ENCODE measurements at regions not wholly inside any gene's neighbourhood (a gene's known extent, or its start where the extent isn't known, plus 50 kb on each side); places are given as distances from the start of the nearest gene placed in this dataset.
"Not testable (repeated sequence)": the region's sequence is repeated elsewhere in the genome, so short reads cannot be mapped to it uniquely, and the experiment has no call there.

GRCh38 chr3:74134831-74135230 lies 479.6 kb downstream of the CNTN3 start:
- no peak for DNase-seq (ENCODE audit: low read depth)
- no peaks in the 10 kb centered on the region for H3K36me3 ChIP-seq (ENCODE audit: control insufficient read depth, insufficient read depth, low read length, severe bottlenecking)
- H3K4me3 ChIP-seq (ENCODE audit: low read length), result no peak overlapping the region
- no peaks in the 10 kb centered on the region for H3K27me3 ChIP-seq (replicated peaks; ENCODE audit: control insufficient read depth, insufficient read depth, low read length)
- H3K9ac ChIP-seq (ENCODE audit: low read length), result no peak overlapping the region
- peaks cover 9% of the 10 kb centered on the region for H3K9me3 ChIP-seq (ENCODE audit: control insufficient read depth, low read length)
- peaks cover 10% of the 10 kb centered on the region for H3K4me1 ChIP-seq (ENCODE audit: control insufficient read depth, insufficient read depth, low read length)

GRCh38 chr3:74131546-74132328 lies 482.7 kb downstream of the CNTN3 start:
- not testable (repeated sequence) for H3K9ac ChIP-seq (ENCODE audit: low read length); H3K36me3 ChIP-seq (ENCODE audit: control insufficient read depth, insufficient read depth, low read length, severe bottlenecking); H3K4me1 ChIP-seq (ENCODE audit: control insufficient read depth, insufficient read depth, low read length); H3K27me3 ChIP-seq (replicated peaks; ENCODE audit: control insufficient read depth, insufficient read depth, low read length); H3K9me3 ChIP-seq (ENCODE audit: control insufficient read depth, low read length); H3K4me3 ChIP-seq (ENCODE audit: low read length); DNase-seq (ENCODE audit: low read depth)

GRCh38 chr3:74129611-74130010 lies 484.8 kb downstream of the CNTN3 start:
- no peak overlapping the region for H3K9ac ChIP-seq (ENCODE audit: low read length)
- H3K4me3 ChIP-seq (ENCODE audit: low read length), result no peak overlapping the region
- DNase-seq (ENCODE audit: low read depth), result no peak
- H3K27me3 ChIP-seq (replicated peaks; ENCODE audit: control insufficient read depth, insufficient read depth, low read length), result no peaks in the 10 kb centered on the region
- no peaks in the 10 kb centered on the region for H3K4me1 ChIP-seq (ENCODE audit: control insufficient read depth, insufficient read depth, low read length)
- peaks cover 9% of the 10 kb centered on the region for H3K9me3 ChIP-seq (ENCODE audit: control insufficient read depth, low read length)
- H3K36me3 ChIP-seq (ENCODE audit: control insufficient read depth, insufficient read depth, low read length, severe bottlenecking), result no peaks in the 10 kb centered on the region

GRCh38 chr3:74129056-74129455 lies 485.4 kb downstream of the CNTN3 start:
- Histone ChIP-seq H3K9me3 (ENCODE audit: control insufficient read depth, low read length) (peaks cover 9% of the 10 kb centered on the region), H3K9ac (ENCODE audit: low read length) (no peak overlapping the region), H3K4me3 (ENCODE audit: low read length) (no peak overlapping the region), H3K4me1 (ENCODE audit: control insufficient read depth, insufficient read depth, low read length) (no peaks in the 10 kb centered on the region), H3K27me3 (replicated peaks; ENCODE audit: control insufficient read depth, insufficient read depth, low read length) (no peaks in the 10 kb centered on the region), H3K36me3 (ENCODE audit: control insufficient read depth, insufficient read depth, low read length, severe bottlenecking) (no peaks in the 10 kb centered on the region)
- DNase-seq (ENCODE audit: low read depth), result no peak

- Histone ChIP-seq H3K4me3 (ENCODE audit: low read length) (no peak overlapping the region), H3K4me1 (ENCODE audit: control insufficient read depth, insufficient read depth, low read length) (no peaks in the 10 kb centered on the region), H3K9ac (ENCODE audit: low read length) (no peak overlapping the region), H3K9me3 (ENCODE audit: control insufficient read depth, low read length) (peaks cover 9% of the 10 kb centered on the region), H3K27me3 (replicated peaks; ENCODE audit: control insufficient read depth, insufficient read depth, low read length) (no peaks in the 10 kb centered on the region), H3K36me3 (ENCODE audit: control insufficient read depth, insufficient read depth, low read length, severe bottlenecking) (no peaks in the 10 kb centered on the region)
- DNase-seq (ENCODE audit: low read depth), result no peak
Measured at GRCh38 chr3:74127256-74127655, 487.2 kb downstream of the CNTN3 start.

GRCh38 chr3:74124782-74125181 lies 489.7 kb downstream of the CNTN3 start:
- Histone ChIP-seq H3K9me3 (ENCODE audit: control insufficient read depth, low read length) (no peaks in the 10 kb centered on the region), H3K4me3 (ENCODE audit: low read length) (no peak overlapping the region), H3K9ac (ENCODE audit: low read length) (no peak overlapping the region)

GRCh38 chr3:74122281-74122680 lies 492.2 kb downstream of the CNTN3 start:
- no peaks in the 10 kb centered on the region for H3K27me3 ChIP-seq (replicated peaks; ENCODE audit: control insufficient read depth, insufficient read depth, low read length)
- no peak overlapping the region for H3K9ac ChIP-seq (ENCODE audit: low read length)
- DNase-seq (ENCODE audit: low read depth), result no peak
- H3K4me1 ChIP-seq (ENCODE audit: control insufficient read depth, insufficient read depth, low read length), result no peaks in the 10 kb centered on the region
- no peaks in the 10 kb centered on the region for H3K9me3 ChIP-seq (ENCODE audit: control insufficient read depth, low read length)
- no peak overlapping the region for H3K4me3 ChIP-seq (ENCODE audit: low read length)
- no peaks in the 10 kb centered on the region for H3K36me3 ChIP-seq (ENCODE audit: control insufficient read depth, insufficient read depth, low read length, severe bottlenecking)

More at GRCh38 chr3:74124782-74125181, 489.7 kb downstream of the CNTN3 start:
- H3K4me1 ChIP-seq (ENCODE audit: control insufficient read depth, insufficient read depth, low read length), result no peaks in the 10 kb centered on the region
- DNase-seq (ENCODE audit: low read depth), result no peak
- H3K27me3 ChIP-seq (replicated peaks; ENCODE audit: control insufficient read depth, insufficient read depth, low read length), result no peaks in the 10 kb centered on the region
- H3K36me3 ChIP-seq (ENCODE audit: control insufficient read depth, insufficient read depth, low read length, severe bottlenecking), result no peaks in the 10 kb centered on the region

GRCh38 chr3:74121761-74122160 lies 492.7 kb downstream of the CNTN3 start:
- DNase-seq (ENCODE audit: low read depth), result no peak
- no peak overlapping the region for H3K4me3 ChIP-seq (ENCODE audit: low read length)
- H3K9ac ChIP-seq (ENCODE audit: low read length), result no peak overlapping the region
- no peaks in the 10 kb centered on the region for H3K9me3 ChIP-seq (ENCODE audit: control insufficient read depth, low read length)
- H3K36me3 ChIP-seq (ENCODE audit: control insufficient read depth, insufficient read depth, low read length, severe bottlenecking), result no peaks in the 10 kb centered on the region
- no peaks in the 10 kb centered on the region for H3K4me1 ChIP-seq (ENCODE audit: control insufficient read depth, insufficient read depth, low read length)
- no peaks in the 10 kb centered on the region for H3K27me3 ChIP-seq (replicated peaks; ENCODE audit: control insufficient read depth, insufficient read depth, low read length)

GRCh38 chr3:74119221-74119620 lies 494.5 kb upstream of the PDZRN3 start:
- no peaks in the 10 kb centered on the region for H3K36me3 ChIP-seq (ENCODE audit: control insufficient read depth, insufficient read depth, low read length, severe bottlenecking)
- DNase-seq (ENCODE audit: low read depth), result no peak
- H3K4me3 ChIP-seq (ENCODE audit: low read length), result no peak overlapping the region
- H3K27me3 ChIP-seq (replicated peaks; ENCODE audit: control insufficient read depth, insufficient read depth, low read length), result no peaks in the 10 kb centered on the region
- H3K4me1 ChIP-seq (ENCODE audit: control insufficient read depth, insufficient read depth, low read length), result no peaks in the 10 kb centered on the region
- H3K9me3 ChIP-seq (ENCODE audit: control insufficient read depth, low read length), result no peaks in the 10 kb centered on the region
- no peak overlapping the region for H3K9ac ChIP-seq (ENCODE audit: low read length)

GRCh38 chr3:74115906-74116305 lies 491.2 kb upstream of the PDZRN3 start:
- no peaks in the 10 kb centered on the region for H3K27me3 ChIP-seq (replicated peaks; ENCODE audit: control insufficient read depth, insufficient read depth, low read length)
- no peaks in the 10 kb centered on the region for H3K4me1 ChIP-seq (ENCODE audit: control insufficient read depth, insufficient read depth, low read length)
- H3K9me3 ChIP-seq (ENCODE audit: control insufficient read depth, low read length), result no peaks in the 10 kb centered on the region
- DNase-seq (ENCODE audit: low read depth), result no peak
- no peaks in the 10 kb centered on the region for H3K36me3 ChIP-seq (ENCODE audit: control insufficient read depth, insufficient read depth, low read length, severe bottlenecking)
- no peak overlapping the region for H3K9ac ChIP-seq (ENCODE audit: low read length)
- H3K4me3 ChIP-seq (ENCODE audit: low read length), result no peak overlapping the region

- Histone ChIP-seq H3K27me3 (replicated peaks; ENCODE audit: control insufficient read depth, insufficient read depth, low read length) (no peaks in the 10 kb centered on the region), H3K9me3 (ENCODE audit: control insufficient read depth, low read length) (no peaks in the 10 kb centered on the region), H3K9ac (ENCODE audit: low read length) (no peak overlapping the region), H3K4me3 (ENCODE audit: low read length) (no peak overlapping the region), H3K4me1 (ENCODE audit: control insufficient read depth, insufficient read depth, low read length) (no peaks in the 10 kb centered on the region), H3K36me3 (ENCODE audit: control insufficient read depth, insufficient read depth, low read length, severe bottlenecking) (no peaks in the 10 kb centered on the region)
- no peak for DNase-seq (ENCODE audit: low read depth)
Measured at GRCh38 chr3:74107451-74107850, 482.7 kb upstream of the PDZRN3 start.

GRCh38 chr3:74106925-74107324 lies 482.2 kb upstream of the PDZRN3 start:
- H3K4me1 ChIP-seq (ENCODE audit: control insufficient read depth, insufficient read depth, low read length), result no peaks in the 10 kb centered on the region
- no peaks in the 10 kb centered on the region for H3K36me3 ChIP-seq (ENCODE audit: control insufficient read depth, insufficient read depth, low read length, severe bottlenecking)
- H3K27me3 ChIP-seq (replicated peaks; ENCODE audit: control insufficient read depth, insufficient read depth, low read length), result no peaks in the 10 kb centered on the region
- H3K9me3 ChIP-seq (ENCODE audit: control insufficient read depth, low read length), result no peaks in the 10 kb centered on the region
- DNase-seq (ENCODE audit: low read depth), result no peak
- H3K9ac ChIP-seq (ENCODE audit: low read length), result no peak overlapping the region
- H3K4me3 ChIP-seq (ENCODE audit: low read length), result no peak overlapping the region
